HepG2 (cell line): ENCODE measurements at regions not wholly inside any gene's neighbourhood (a gene's known extent, or its start where the extent isn't known, plus 50 kb on each side); places are given as distances from the start of the nearest gene placed in this dataset.

Experiments used
- ATAC-seq: fragments of 200-7000 bp; cut with Tn5 transposase; 3 replicates; pipeline ENCODE4 v1.9.1; 2020; ENCODE audit warnings: mild to moderate bottlenecking, moderate library complexity
- BruUV-seq: library from RNA; stranded (reverse); fragments of 400-500 nt; replicated peaks from 2 replicates; lab custom pipeline; 2021; lab: Mats Ljungman, UMichigan
- CTCF ChIA-PET: fragments of 300-600 bp; formaldehyde crosslinking; extraction: SDS; loops from one replicate; lab custom pipeline; 2021; ENCODE audit warnings: low total read pairs, inconsistent platforms, low intra/inter-chr PET ratio; lab: Yijun Ruan, JAX
- POLR2A ChIA-PET: fragments of 350-600 bp; sonication (Branson Sonifier 250); formaldehyde crosslinking; loops from one replicate; lab custom pipeline; 2020; ENCODE audit warnings: antibody characterized with exemption, inconsistent platforms; lab: Yijun Ruan, JAX
- DNase-seq: peaks from one replicate; pipeline ENCODE4 v3.0.0-alpha.2; 2015; ENCODE audit warnings: low spot score
- FAIRE-seq: peaks from 3 replicates; lab custom pipeline; 2011; peaks lifted over from hg19 to GRCh38; lab: Jason Lieb, UNC
- H2AFZ ChIP-seq: one replicate; pipeline ENCODE4 v1.6.1; 2011; ENCODE audit warnings: low read length, inconsistent platforms
- H3K27ac ChIP-seq: fragments of 300-600 bp; 3 replicates; pipeline ENCODE4 v1.8.0; 2011; ENCODE audit warnings: mixed run types, mild to moderate bottlenecking, mixed read lengths, low read length, inconsistent platforms; ENCODE audit not compliant: insufficient read depth; ENCODE audit errors: extremely low read length
- H3K27me3 ChIP-seq, 2 experiments: fragments of 200-600 bp in 1 of 2; 2 replicates in 1 of 2; 3 replicates in 1 of 2; pipeline versions ENCODE4 v1.6.0 to v1.8.0; 2011; ENCODE audit warnings: low read length in 2 of 2, mild to moderate bottlenecking in 2 of 2, moderate library complexity in 2 of 2, inconsistent platforms in 1 of 2; ENCODE audit not compliant: insufficient read depth in 2 of 2, control insufficient read depth in 1 of 2
- H3K36me3 ChIP-seq, 2 experiments: fragments of 200-600 bp in 1 of 2; replicated peaks in 1 of 2; 2 replicates in 1 of 2; 3 replicates in 1 of 2; pipeline versions ENCODE4 v1.5.1 to v1.8.0; 2011; ENCODE audit warnings: low read length in 2 of 2, inconsistent platforms in 1 of 2; ENCODE audit not compliant: insufficient read depth in 2 of 2, control insufficient read depth in 1 of 2
- H3K4me1 ChIP-seq: 2 replicates; pipeline ENCODE4 v1.5.1; 2012; ENCODE audit warnings: low read length, inconsistent platforms; ENCODE audit not compliant: insufficient read depth
- H3K4me2 ChIP-seq: 2 replicates; pipeline ENCODE4 v1.6.0; 2011; ENCODE audit warnings: low read depth, low read length, inconsistent platforms
- H3K4me3 ChIP-seq, 3 experiments: fragments of 200-600 bp in 1 of 3; sonication (generic), shearing (Covaris generic) in 1 of 3; replicated peaks in 1 of 3; 2 replicates each; pipeline ENCODE4 v1.5.1; 2011 to 2016; ENCODE audit warnings: low read length in 3 of 3, inconsistent platforms in 2 of 3, low read depth in 2 of 3, mild to moderate bottlenecking in 2 of 3, control low read depth in 1 of 3, mixed read lengths in 1 of 3; ENCODE audit not compliant: insufficient read depth in 1 of 3
- H3K79me2 ChIP-seq: one replicate; pipeline ENCODE4 v1.6.1; 2011; ENCODE audit warnings: low read length, inconsistent platforms; ENCODE audit not compliant: insufficient read depth
- H3K9ac ChIP-seq: 2 replicates; pipeline ENCODE4 v1.6.0; 2011; ENCODE audit warnings: mild to moderate bottlenecking, low read depth, low read length, inconsistent platforms; ENCODE audit not compliant: insufficient read depth
- H3K9me3 ChIP-seq: 2 replicates; pipeline ENCODE4 v1.5.1; 2012; ENCODE audit warnings: mild to moderate bottlenecking, low read length
- H4K20me1 ChIP-seq: 2 replicates; pipeline ENCODE4 v1.6.0; 2011; ENCODE audit warnings: inconsistent platforms, mild to moderate bottlenecking, low read length, moderate library complexity; ENCODE audit not compliant: insufficient read depth
- AKAP8 ChIP-seq: sonication (generic); formaldehyde crosslinking; IDR thresholded peaks from 2 replicates; pipeline ENCODE4 v1.5.1; 2020; ENCODE audit warnings: mild to moderate bottlenecking, missing genetic modification reagents
- CREB1 ChIP-seq, 2 experiments: fragments of 450-650 bp in 1 of 2; IDR thresholded peaks; 2 replicates each; pipeline ENCODE4 v1.6.1; 2016 to 2017; ENCODE audit warnings: control low read depth in 1 of 2, mild to moderate bottlenecking in 1 of 2, missing compliant biosample characterization in 1 of 2, missing genetic modification characterization in 1 of 2
- GTF2F1 ChIP-seq: fragments of 150-350 bp; IDR thresholded peaks from 2 replicates; pipeline ENCODE4 v1.6.1; 2014; ENCODE audit warnings: low read length
- HBP1 ChIP-seq: IDR thresholded peaks from 2 replicates; pipeline ENCODE4 v1.6.1; 2016; ENCODE audit warnings: low read depth, control low read depth
- ISX ChIP-seq: sonication (generic); formaldehyde crosslinking; conservative IDR thresholded peaks from 2 replicates; pipeline ENCODE4 v1.5.0; 2020; ENCODE audit warnings: missing genetic modification reagents
- NR0B2 ChIP-seq: sonication (generic); formaldehyde crosslinking; IDR thresholded peaks from 2 replicates; pipeline ENCODE4 v1.4.0; 2020; ENCODE audit warnings: mild to moderate bottlenecking, missing genetic modification reagents
- PHF8 ChIP-seq: sonication (generic); formaldehyde crosslinking; IDR thresholded peaks from 2 replicates; pipeline ENCODE4 v1.5.0; 2020; ENCODE audit warnings: missing genetic modification reagents
- POGK ChIP-seq: sonication (generic); formaldehyde crosslinking; conservative IDR thresholded peaks from 2 replicates; pipeline ENCODE4 v1.8.0; 2022; ENCODE audit warnings: mild to moderate bottlenecking, moderate library complexity, missing genetic modification reagents
- RORA ChIP-seq: sonication (generic); formaldehyde crosslinking; IDR thresholded peaks from 2 replicates; pipeline ENCODE4 v1.5.0; 2020; ENCODE audit warnings: mild to moderate bottlenecking, missing genetic modification reagents, moderate library complexity
- SRY ChIP-seq: sonication (generic); formaldehyde crosslinking; IDR thresholded peaks from 2 replicates; pipeline ENCODE4 v1.8.0; 2022; ENCODE audit warnings: mild to moderate bottlenecking, missing genetic modification reagents
- TP53 ChIP-seq: sonication (generic); formaldehyde crosslinking; conservative IDR thresholded peaks from 2 replicates; pipeline ENCODE4 v1.4.0; 2020; ENCODE audit warnings: missing genetic modification reagents
- TSC22D2 ChIP-seq: sonication (generic); formaldehyde crosslinking; IDR thresholded peaks from 2 replicates; pipeline ENCODE4 v1.5.1; 2020; ENCODE audit warnings: missing genetic modification reagents, mild to moderate bottlenecking, borderline replicate concordance
- ZNF142 ChIP-seq: sonication (generic); formaldehyde crosslinking; IDR thresholded peaks from 2 replicates; pipeline ENCODE4 v1.4.0; 2020; ENCODE audit warnings: missing genetic modification reagents
- ZNF337 ChIP-seq: sonication (generic); formaldehyde crosslinking; IDR thresholded peaks from 2 replicates; pipeline ENCODE4 v1.5.1; 2020; ENCODE audit warnings: missing genetic modification reagents, low read depth, mild to moderate bottlenecking, borderline replicate concordance
- WGBS: methylation state at CpG from one replicate; pipeline ENCODE4 v1.1.6; 2017; ENCODE audit warnings: low lambda C conversion rate; 5-methylcytosine and 5-hydroxymethylcytosine counted together
- in situ Hi-C: cut with HindIII; loops from 2 replicates; pipeline ENCODE4 v1.10.0; 2017; ENCODE audit warnings: low pct_unique_long_range_greater_than_20kb; ENCODE audit not compliant: extremely low pct_ligation_motif_present
- intact Hi-C: fragments of 100-400 bp; cut with micrococcal nuclease; formaldehyde crosslinking; loops from one replicate; pipeline ENCODE4 v1.10.0; 2022; ENCODE audit not compliant: unreplicated experiment

GRCh38 chr5:58403822-58404433, 56.0 kb downstream of the PLK2 start:
- WGBS = 20% methylated on average over 5 of the region's 5 CpGs
- no peaks in the 10 kb centered on the region; a peak in 1 of 5 replicates for H3K27me3 ChIP-seq
- in situ Hi-C loops = no loop called here
- no TSS peak for BruUV-seq
- no peaks in the 10 kb centered on the region for H3K36me3 ChIP-seq
- FAIRE-seq (no peak), DNase-seq (no peak), ATAC-seq (no peak)
- CTCF ChIA-PET = no interaction called here
- H3K27ac ChIP-seq = no peak overlapping the region
- H3K9me3 ChIP-seq = no peaks in the 10 kb centered on the region
- H3K4me1 ChIP-seq = no peaks in the 10 kb centered on the region
- no peak overlapping the region for H3K4me3 ChIP-seq
- POLR2A ChIA-PET = no interaction called here
- no peaks in the 10 kb centered on the region for H4K20me1 ChIP-seq
- no peak overlapping the region for H3K4me2 ChIP-seq
- no peak overlapping the region for H2AFZ ChIP-seq
- no peak overlapping the region for H3K9ac ChIP-seq
- no peaks in the 10 kb centered on the region for H3K79me2 ChIP-seq
- intact Hi-C loops = no loop called here
- TF ChIP-seq TSC22D2 (CRISPR knock-in tag) = no peak
- no peak for TF ChIP-seq SRY (CRISPR knock-in tag)
- TF ChIP-seq CREB1 (IDR thresholded peaks at IDR 0.05) = no peak
- TF ChIP-seq CREB1 (CRISPR knock-in tag; IDR thresholded peaks at IDR 0.05) = no peak
- no peak for TF ChIP-seq ISX (CRISPR knock-in tag)
- no peak for TF ChIP-seq NR0B2 (CRISPR knock-in tag)
- no peak for TF ChIP-seq ZNF337 (CRISPR knock-in tag)
- TF ChIP-seq TP53 (CRISPR knock-in tag) = no peak
- no peak for TF ChIP-seq PHF8 (CRISPR knock-in tag)
- TF ChIP-seq POGK (CRISPR knock-in tag) = no peak
- TF ChIP-seq HBP1 = no peak
- no peak for TF ChIP-seq ZNF142 (CRISPR knock-in tag)
- TF ChIP-seq GTF2F1 = no peak
- TF ChIP-seq AKAP8 (CRISPR knock-in tag) = no peak
- TF ChIP-seq RORA = no peak
